HEK293 (cell line): ENCODE measurements at regions not wholly inside any gene's neighbourhood (a gene's known extent, or its start where the extent isn't known, plus 50 kb on each side); places are given as distances from the start of the nearest gene placed in this dataset.

ENCODE experiments used
- CTCF ChIA-PET: fragments of 350-600 bp; formaldehyde crosslinking; extraction: SDS; loops from one replicate; lab custom pipeline; 2021; ENCODE audit warnings: antibody characterized with exemption; lab: Yijun Ruan, JAX
- POLR2A ChIA-PET: fragments of 300-600 bp; formaldehyde crosslinking; extraction: SDS; loops from one replicate; lab custom pipeline; 2020; ENCODE audit warnings: antibody characterized with exemption, inconsistent platforms; lab: Yijun Ruan, JAX
- H3K27ac ChIP-seq: fragments of 200-500 bp; sonication (Bioruptor generic); 2 replicates; pipeline ENCODE4 v1.5.1; 2014; ENCODE audit warnings: low read depth, low read length, control low read depth, inconsistent platforms; ENCODE audit errors: extremely low read depth
- H3K36me3 ChIP-seq, 2 experiments: fragments of 200-500 bp in 1 of 2; sonication (Bioruptor generic) in 1 of 2; 1 replicate in 1 of 2; 2 replicates in 1 of 2; pipeline ENCODE4 v1.5.1; 2014 to 2017; ENCODE audit warnings: inconsistent platforms in 2 of 2, low read length in 2 of 2; ENCODE audit not compliant: control insufficient read depth in 2 of 2, insufficient read depth in 1 of 2
- H3K4me1 ChIP-seq: fragments of 200-500 bp; sonication (Bioruptor generic); 2 replicates; pipeline ENCODE4 v1.5.1; 2014; ENCODE audit warnings: mild to moderate bottlenecking, low read length, inconsistent platforms; ENCODE audit not compliant: control insufficient read depth, insufficient read depth
- H3K4me3 ChIP-seq: 2 replicates; pipeline ENCODE4 v1.5.1; 2011; ENCODE audit warnings: low read depth, mild to moderate bottlenecking, control low read depth, low read length, moderate library complexity
- H3K9me3 ChIP-seq: fragments of 200-500 bp; sonication (Bioruptor generic); 2 replicates; pipeline ENCODE4 v1.5.1; 2014; ENCODE audit warnings: low read depth, low read length, inconsistent platforms; ENCODE audit not compliant: control insufficient read depth, insufficient read depth
- AEBP2 ChIP-seq: fragments of 450-650 bp; formaldehyde crosslinking; IDR thresholded peaks from 2 replicates; pipeline ENCODE4 v1.5.1; 2016; ENCODE audit warnings: missing biosample characterization, missing genetic modification characterization, borderline replicate concordance
- CTCF ChIP-seq: fragments of 450-650 bp; formaldehyde crosslinking; IDR thresholded peaks from 2 replicates; pipeline ENCODE4 v1.5.1; 2016; ENCODE audit warnings: missing biosample characterization, missing genetic modification characterization
- GLI2 ChIP-seq: fragments of 450-650 bp; formaldehyde crosslinking; IDR thresholded peaks from 2 replicates; pipeline ENCODE4; 2017; ENCODE audit warnings: missing biosample characterization, missing genetic modification characterization, low read depth, borderline replicate concordance
- GLIS1 ChIP-seq: fragments of 450-650 bp; formaldehyde crosslinking; IDR thresholded peaks from 2 replicates; pipeline ENCODE4 v1.5.1; 2016; ENCODE audit warnings: missing biosample characterization, missing genetic modification characterization
- HOXD13 ChIP-seq: sonication (generic); formaldehyde crosslinking; IDR thresholded peaks from 2 replicates; pipeline ENCODE4 v1.8.0; 2022; ENCODE audit warnings: missing genetic modification reagents, borderline replicate concordance
- INSM2 ChIP-seq: fragments of 450-650 bp; formaldehyde crosslinking; IDR thresholded peaks from 2 replicates; pipeline ENCODE4 v1.5.1; 2016; ENCODE audit warnings: missing biosample characterization, missing genetic modification characterization
- KLF10 ChIP-seq: fragments of 450-650 bp; IDR thresholded peaks from 2 replicates; pipeline ENCODE4 v1.5.1; 2018; ENCODE audit warnings: missing biosample characterization, mild to moderate bottlenecking, missing genetic modification characterization
- SCRT2 ChIP-seq: fragments of 450-650 bp; formaldehyde crosslinking; IDR thresholded peaks from 2 replicates; pipeline ENCODE4 v1.5.1; 2016; ENCODE audit warnings: missing biosample characterization, missing genetic modification characterization
- TCF7L2 ChIP-seq: IDR thresholded peaks from 2 replicates; pipeline ENCODE4 v1.6.1; 2011; ENCODE audit warnings: low read depth, mild to moderate bottlenecking, inconsistent platforms, low read length, moderate library complexity, borderline replicate concordance
- YY2 ChIP-seq: fragments of 450-650 bp; formaldehyde crosslinking; IDR thresholded peaks from 2 replicates; pipeline ENCODE4 v1.5.1; 2016; ENCODE audit warnings: missing biosample characterization, missing genetic modification characterization
- ZBTB20 ChIP-seq: fragments of 450-650 bp; formaldehyde crosslinking; IDR thresholded peaks from 2 replicates; pipeline ENCODE4 v1.5.1; 2016; ENCODE audit warnings: missing biosample characterization, missing genetic modification characterization
- ZBTB21 ChIP-seq: fragments of 450-650 bp; formaldehyde crosslinking; IDR thresholded peaks from 2 replicates; pipeline ENCODE4 v1.5.1; 2017; ENCODE audit warnings: missing biosample characterization, missing genetic modification characterization
- ZBTB44 ChIP-seq: fragments of 450-650 bp; IDR thresholded peaks from 2 replicates; pipeline ENCODE4 v1.5.1; 2018; ENCODE audit warnings: missing biosample characterization, mild to moderate bottlenecking, missing genetic modification characterization
- ZIC2 ChIP-seq: fragments of 450-650 bp; formaldehyde crosslinking; IDR thresholded peaks from 2 replicates; pipeline ENCODE4 v1.5.1; 2016; ENCODE audit warnings: missing biosample characterization, missing genetic modification characterization
- ZNF239 ChIP-seq: fragments of 450-650 bp; formaldehyde crosslinking; IDR thresholded peaks from 2 replicates; pipeline ENCODE4 v1.5.1; 2016; ENCODE audit warnings: missing biosample characterization, missing genetic modification characterization
- ZNF302 ChIP-seq: fragments of 450-650 bp; formaldehyde crosslinking; IDR thresholded peaks from 2 replicates; pipeline ENCODE4 v1.5.1; 2016; ENCODE audit warnings: missing biosample characterization, missing genetic modification characterization, low read depth
- ZNF324 ChIP-seq: fragments of 450-650 bp; formaldehyde crosslinking; IDR thresholded peaks from 2 replicates; pipeline ENCODE4 v1.5.1; 2016; ENCODE audit warnings: missing biosample characterization, missing genetic modification characterization
- ZNF37A ChIP-seq: fragments of 450-650 bp; IDR thresholded peaks from 2 replicates; pipeline ENCODE4 v1.5.1; 2018; ENCODE audit warnings: missing biosample characterization, missing genetic modification characterization
- ZNF394 ChIP-seq: fragments of 450-650 bp; formaldehyde crosslinking; IDR thresholded peaks from 2 replicates; pipeline ENCODE4 v1.5.1; 2016; ENCODE audit warnings: missing biosample characterization, missing genetic modification characterization, mild to moderate bottlenecking, moderate library complexity, borderline replicate concordance
- ZNF398 ChIP-seq: fragments of 450-650 bp; formaldehyde crosslinking; IDR thresholded peaks from 2 replicates; pipeline ENCODE4 v1.5.1; 2017; ENCODE audit warnings: missing biosample characterization, missing genetic modification characterization
- ZNF416 ChIP-seq: fragments of 450-650 bp; formaldehyde crosslinking; IDR thresholded peaks from 2 replicates; pipeline ENCODE4 v1.5.1; 2016; ENCODE audit warnings: missing biosample characterization, missing genetic modification characterization
- ZNF600 ChIP-seq: fragments of 450-650 bp; formaldehyde crosslinking; IDR thresholded peaks from 2 replicates; pipeline ENCODE4 v1.5.1; 2016; ENCODE audit warnings: missing biosample characterization, missing genetic modification characterization
- ZNF645 ChIP-seq: fragments of 450-650 bp; formaldehyde crosslinking; IDR thresholded peaks from 2 replicates; pipeline ENCODE4; 2016; ENCODE audit warnings: missing biosample characterization, missing genetic modification characterization
- ZNF830 ChIP-seq: fragments of 450-650 bp; IDR thresholded peaks from 2 replicates; pipeline ENCODE4 v1.5.0; 2018; ENCODE audit warnings: missing biosample characterization, missing genetic modification characterization, low read depth, mild to moderate bottlenecking, moderate library complexity

GRCh38 chr2:184444217-184444616 lies 154.1 kb upstream of the ZNF804A start:
- Histone ChIP-seq H3K27ac (no peak overlapping the region), H3K9me3 (no peaks in the 10 kb centered on the region), H3K4me3 (no peak overlapping the region), H3K4me1 (no peaks in the 10 kb centered on the region), H3K36me3 (no peaks in the 10 kb centered on the region)
- ChIA-PET CTCF (no interaction called here), POLR2A (no interaction called here)
- no peak for TF ChIP-seq ZNF416
- no peak for TF ChIP-seq ZBTB20 (tag by site-specific recombination)
- TF ChIP-seq ZNF239: no peak
- TF ChIP-seq ZBTB44 (tag by site-specific recombination): no peak
- no peak for TF ChIP-seq TCF7L2
- TF ChIP-seq ZIC2 (tag by site-specific recombination): no peak
- TF ChIP-seq ZBTB21: no peak
- TF ChIP-seq ZNF324 (tag by site-specific recombination): no peak
- no peak for TF ChIP-seq ZNF398

GRCh38 chr2:184444623-184445223 lies 153.6 kb upstream of the ZNF804A start:
- POLR2A ChIA-PET: no interaction called here
- H3K4me3 ChIP-seq: no peak overlapping the region

GRCh38 chr2:184449760-184450159 lies 148.6 kb upstream of the ZNF804A start:
- H3K9me3 ChIP-seq: no peaks in the 10 kb centered on the region
- ChIA-PET POLR2A (no interaction called here), CTCF (interaction anchor here (0.6 kb wide), 1 partner anchor 82 kb away, joined by 6 read pairs; no protein-coding TSS in a partner anchor)
- H3K4me1 ChIP-seq: no peaks in the 10 kb centered on the region
- H3K27ac ChIP-seq: no peak overlapping the region
- H3K4me3 ChIP-seq: no peak overlapping the region
- H3K36me3 ChIP-seq: no peaks in the 10 kb centered on the region
- no peak for TF ChIP-seq INSM2 (tag by site-specific recombination)
- TF ChIP-seq GLIS1: no peak
- no peak for TF ChIP-seq ZNF37A
- TF ChIP-seq CTCF (tag by site-specific recombination): no peak
- TF ChIP-seq ZNF302 (tag by site-specific recombination): no peak
- TF ChIP-seq HOXD13 (CRISPR knock-in tag): no peak
- TF ChIP-seq YY2 (tag by site-specific recombination): no peak
- no peak for TF ChIP-seq KLF10 (tag by site-specific recombination)
- no peak for TF ChIP-seq ZNF645 (tag by site-specific recombination)

More at GRCh38 chr2:184444623-184445223, 153.6 kb upstream of the ZNF804A start:
- Histone ChIP-seq H3K27ac (no peak overlapping the region), H3K36me3 (no peaks in the 10 kb centered on the region), H3K9me3 (no peaks in the 10 kb centered on the region), H3K4me1 (no peaks in the 10 kb centered on the region)
- CTCF ChIA-PET: interaction anchor here (0.6 kb wide), 1 partner anchor 519 kb away, joined by 4 read pairs; no protein-coding TSS in a partner anchor
- TF ChIP-seq AEBP2 (no peak), ZNF600 (tag by site-specific recombination) (no peak), ZNF394 (tag by site-specific recombination) (no peak), HOXD13 (CRISPR knock-in tag) (no peak), ZNF830 (tag by site-specific recombination) (no peak), GLI2 (tag by site-specific recombination) (no peak), SCRT2 (no peak)
